GM23338 (cell line): ENCODE measurements at regions not wholly inside any gene's neighbourhood (a gene's known extent, or its start where the extent isn't known, plus 50 kb on each side); places are given as distances from the start of the nearest gene placed in this dataset.

ENCODE experiments used
- ATAC-seq: fragments of 200-7000 bp; cut with Tn5 transposase; 3 replicates; pipeline ENCODE4 v1.9.1; 2020
- DNase-seq: peaks from one replicate; pipeline ENCODE4 v3.0.0-alpha.2; 2015; ENCODE audit warnings: low spot score
- H2AFZ ChIP-seq: fragments of 200-600 bp; sonication (generic); 2 replicates; pipeline ENCODE4 v1.8.0; 2016; ENCODE audit warnings: antibody characterized with exemption, mild to moderate bottlenecking, moderate library complexity
- H3F3A ChIP-seq: fragments of 200-600 bp; sonication (generic); replicated peaks from 2 replicates; pipeline ENCODE4 v1.8.0; 2017; ENCODE audit warnings: antibody characterized with exemption, mixed run types, low read depth
- H3K27ac ChIP-seq: fragments of 200-600 bp; sonication (generic); 2 replicates; pipeline ENCODE4 v1.6.1; 2016; ENCODE audit warnings: low read depth
- H3K27me3 ChIP-seq: fragments of 200-600 bp; sonication (generic); 2 replicates; pipeline ENCODE4 v1.8.0; 2016; ENCODE audit warnings: mild to moderate bottlenecking, mixed run types, moderate library complexity; ENCODE audit not compliant: insufficient read depth
- H3K36me3 ChIP-seq: fragments of 200-600 bp; sonication (generic); 2 replicates; pipeline ENCODE4 v1.8.0; 2016; ENCODE audit warnings: mild to moderate bottlenecking; ENCODE audit not compliant: insufficient read depth
- H3K4me1 ChIP-seq: fragments of 200-600 bp; sonication (generic); 2 replicates; pipeline ENCODE4 v1.8.0; 2016; ENCODE audit warnings: mild to moderate bottlenecking, moderate library complexity; ENCODE audit not compliant: insufficient read depth
- H3K4me2 ChIP-seq: fragments of 200-600 bp; sonication (generic); 2 replicates; pipeline ENCODE4 v1.7.1; 2017; ENCODE audit warnings: mixed run types
- H3K4me3 ChIP-seq: fragments of 200-600 bp; sonication (generic); 2 replicates; pipeline ENCODE4 v1.6.1; 2016; ENCODE audit warnings: mixed run types
- H3K79me2 ChIP-seq: fragments of 200-600 bp; sonication (generic); replicated peaks from 2 replicates; pipeline ENCODE4 v1.8.0; 2017; ENCODE audit warnings: mild to moderate bottlenecking; ENCODE audit not compliant: insufficient read depth
- H3K9me2 ChIP-seq: fragments of 200-600 bp; sonication (generic); 2 replicates; pipeline ENCODE4 v1.8.0; 2017; ENCODE audit not compliant: insufficient read depth
- H4K20me1 ChIP-seq: fragments of 200-600 bp; sonication (generic); replicated peaks from 2 replicates; pipeline ENCODE4 v1.8.0; 2017; ENCODE audit warnings: mild to moderate bottlenecking; ENCODE audit not compliant: insufficient read depth
- H3K27ac Mint-ChIP-seq: 2 replicates; pipeline ENCODE4 v1.8.0; 2020; ENCODE audit warnings: inconsistent platforms, mild to moderate bottlenecking, moderate library complexity, mixed read lengths
- H3K27me3 Mint-ChIP-seq: 3 replicates; pipeline ENCODE4 v1.8.0; 2022; ENCODE audit warnings: low read depth, mild to moderate bottlenecking, moderate library complexity, mixed read lengths, inconsistent platforms; ENCODE audit not compliant: insufficient read depth, poor library complexity
- H3K36me3 Mint-ChIP-seq: 3 replicates; pipeline ENCODE4 v1.8.0; 2021; ENCODE audit warnings: low read depth, mild to moderate bottlenecking, inconsistent platforms, moderate library complexity, mixed read lengths
- H3K4me1 Mint-ChIP-seq: 3 replicates; pipeline ENCODE4 v1.8.0; 2020; ENCODE audit warnings: mild to moderate bottlenecking, inconsistent platforms, mixed read lengths
- H3K4me3 Mint-ChIP-seq: 3 replicates; pipeline ENCODE4 v1.8.0; 2021; ENCODE audit warnings: moderate library complexity, mild to moderate bottlenecking, inconsistent platforms, mixed read lengths
- H3K9me3 Mint-ChIP-seq: 3 replicates; pipeline ENCODE4 v1.8.0; 2020; ENCODE audit warnings: moderate library complexity, mild to moderate bottlenecking, inconsistent platforms, mixed read lengths
- EZH2 ChIP-seq: fragments of 200-600 bp; sonication (generic); IDR thresholded peaks from one replicate; pipeline ENCODE4 v1.8.0; 2017; ENCODE audit warnings: antibody characterized with exemption, mild to moderate bottlenecking, low read depth; ENCODE audit not compliant: unreplicated experiment
- EZH2phosphoT487 ChIP-seq: fragments of 200-600 bp; sonication (generic); IDR thresholded peaks from one replicate; pipeline ENCODE4 v1.8.1; 2018; ENCODE audit warnings: antibody characterized with exemption; ENCODE audit not compliant: unreplicated experiment
- JUNB ChIP-seq: IDR thresholded peaks from one replicate; pipeline ENCODE4 v1.6.1; 2016; ENCODE audit warnings: antibody characterized with exemption; ENCODE audit not compliant: unreplicated experiment
- POLR2AphosphoS5 ChIP-seq: IDR thresholded peaks from 2 replicates; pipeline ENCODE4 v1.6.1; 2016; ENCODE audit warnings: antibody characterized with exemption, low read depth
- TF ChIP-seq, protein P1 (sequence below): fragments of 250-450 bp; sonication (Bioruptor Pico); IDR thresholded peaks from 2 replicates; pipeline ENCODE4 v1.5.0; 2020; ENCODE audit warnings: mild to moderate bottlenecking, moderate library complexity

DNA sequence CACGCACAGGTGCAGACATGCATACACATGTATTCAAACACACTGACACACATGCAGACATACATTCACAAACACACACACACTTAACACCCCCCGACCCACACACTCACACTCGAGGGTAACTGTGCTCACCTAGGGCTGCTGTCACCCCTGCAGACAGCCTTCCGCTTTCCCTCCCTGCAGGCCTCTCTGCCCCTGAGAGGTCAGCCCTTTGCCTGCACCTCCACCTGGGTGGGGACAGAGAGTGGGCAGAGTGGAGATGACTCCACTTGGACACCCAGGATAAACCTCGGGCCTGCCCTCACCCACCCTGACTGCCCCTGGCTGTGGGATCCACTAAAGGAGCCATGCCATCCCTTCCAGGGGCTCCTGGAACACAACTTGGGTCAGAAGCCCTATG lies 264.3 kb downstream of the PTPRU start:
- H3K27ac Mint-ChIP-seq, result peak overlapping the region; percentile 64

More for the DNA sequence above, 264.3 kb downstream of the PTPRU start:
- peaks cover 45% of the 10 kb centered on the region for H3K4me1 Mint-ChIP-seq
- peaks cover 6% of the 10 kb centered on the region; the same call in 2 of the 3 replicates for H3K36me3 Mint-ChIP-seq
- H3K27me3 Mint-ChIP-seq, result peaks cover 14% of the 10 kb centered on the region
- TF ChIP-seq POLR2AphosphoS5, result no peak
- no peak for TF ChIP-seq JUNB
- no peak for TF ChIP-seq EZH2phosphoT487
- TF ChIP-seq, protein P1, sequence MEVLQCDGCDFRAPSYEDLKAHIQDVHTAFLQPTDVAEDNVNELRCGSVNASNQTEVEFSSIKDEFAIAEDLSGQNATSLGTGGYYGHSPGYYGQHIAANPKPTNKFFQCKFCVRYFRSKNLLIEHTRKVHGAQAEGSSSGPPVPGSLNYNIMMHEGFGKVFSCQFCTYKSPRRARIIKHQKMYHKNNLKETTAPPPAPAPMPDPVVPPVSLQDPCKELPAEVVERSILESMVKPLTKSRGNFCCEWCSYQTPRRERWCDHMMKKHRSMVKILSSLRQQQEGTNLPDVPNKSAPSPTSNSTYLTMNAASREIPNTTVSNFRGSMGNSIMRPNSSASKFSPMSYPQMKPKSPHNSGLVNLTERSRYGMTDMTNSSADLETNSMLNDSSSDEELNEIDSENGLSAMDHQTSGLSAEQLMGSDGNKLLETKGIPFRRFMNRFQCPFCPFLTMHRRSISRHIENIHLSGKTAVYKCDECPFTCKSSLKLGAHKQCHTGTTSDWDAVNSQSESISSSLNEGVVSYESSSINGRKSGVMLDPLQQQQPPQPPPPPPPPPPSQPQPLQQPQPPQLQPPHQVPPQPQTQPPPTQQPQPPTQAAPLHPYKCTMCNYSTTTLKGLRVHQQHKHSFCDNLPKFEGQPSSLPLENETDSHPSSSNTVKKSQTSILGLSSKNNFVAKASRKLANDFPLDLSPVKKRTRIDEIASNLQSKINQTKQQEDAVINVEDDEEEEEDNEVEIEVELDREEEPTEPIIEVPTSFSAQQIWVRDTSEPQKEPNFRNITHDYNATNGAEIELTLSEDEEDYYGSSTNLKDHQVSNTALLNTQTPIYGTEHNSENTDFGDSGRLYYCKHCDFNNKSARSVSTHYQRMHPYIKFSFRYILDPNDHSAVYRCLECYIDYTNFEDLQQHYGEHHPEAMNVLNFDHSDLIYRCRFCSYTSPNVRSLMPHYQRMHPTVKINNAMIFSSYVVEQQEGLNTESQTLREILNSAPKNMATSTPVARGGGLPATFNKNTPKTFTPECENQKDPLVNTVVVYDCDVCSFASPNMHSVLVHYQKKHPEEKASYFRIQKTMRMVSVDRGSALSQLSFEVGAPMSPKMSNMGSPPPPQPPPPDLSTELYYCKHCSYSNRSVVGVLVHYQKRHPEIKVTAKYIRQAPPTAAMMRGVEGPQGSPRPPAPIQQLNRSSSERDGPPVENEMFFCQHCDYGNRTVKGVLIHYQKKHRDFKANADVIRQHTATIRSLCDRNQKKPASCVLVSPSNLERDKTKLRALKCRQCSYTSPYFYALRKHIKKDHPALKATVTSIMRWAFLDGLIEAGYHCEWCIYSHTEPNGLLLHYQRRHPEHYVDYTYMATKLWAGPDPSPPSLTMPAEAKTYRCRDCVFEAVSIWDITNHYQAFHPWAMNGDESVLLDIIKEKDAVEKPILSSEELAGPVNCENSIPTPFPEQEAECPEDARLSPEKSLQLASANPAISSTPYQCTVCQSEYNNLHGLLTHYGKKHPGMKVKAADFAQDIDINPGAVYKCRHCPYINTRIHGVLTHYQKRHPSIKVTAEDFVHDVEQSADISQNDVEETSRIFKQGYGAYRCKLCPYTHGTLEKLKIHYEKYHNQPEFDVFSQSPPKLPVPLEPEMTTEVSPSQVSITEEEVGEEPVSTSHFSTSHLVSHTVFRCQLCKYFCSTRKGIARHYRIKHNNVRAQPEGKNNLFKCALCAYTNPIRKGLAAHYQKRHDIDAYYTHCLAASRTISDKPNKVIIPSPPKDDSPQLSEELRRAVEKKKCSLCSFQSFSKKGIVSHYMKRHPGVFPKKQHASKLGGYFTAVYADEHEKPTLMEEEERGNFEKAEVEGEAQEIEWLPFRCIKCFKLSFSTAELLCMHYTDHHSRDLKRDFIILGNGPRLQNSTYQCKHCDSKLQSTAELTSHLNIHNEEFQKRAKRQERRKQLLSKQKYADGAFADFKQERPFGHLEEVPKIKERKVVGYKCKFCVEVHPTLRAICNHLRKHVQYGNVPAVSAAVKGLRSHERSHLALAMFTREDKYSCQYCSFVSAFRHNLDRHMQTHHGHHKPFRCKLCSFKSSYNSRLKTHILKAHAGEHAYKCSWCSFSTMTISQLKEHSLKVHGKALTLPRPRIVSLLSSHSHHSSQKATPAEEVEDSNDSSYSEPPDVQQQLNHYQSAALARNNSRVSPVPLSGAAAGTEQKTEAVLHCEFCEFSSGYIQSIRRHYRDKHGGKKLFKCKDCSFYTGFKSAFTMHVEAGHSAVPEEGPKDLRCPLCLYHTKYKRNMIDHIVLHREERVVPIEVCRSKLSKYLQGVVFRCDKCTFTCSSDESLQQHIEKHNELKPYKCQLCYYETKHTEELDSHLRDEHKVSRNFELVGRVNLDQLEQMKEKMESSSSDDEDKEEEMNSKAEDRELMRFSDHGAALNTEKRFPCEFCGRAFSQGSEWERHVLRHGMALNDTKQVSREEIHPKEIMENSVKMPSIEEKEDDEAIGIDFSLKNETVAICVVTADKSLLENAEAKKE (CRISPR knock-in tag), result no peak
- no peak for TF ChIP-seq EZH2
- peaks cover 3% of the 10 kb centered on the region; the same call in 1 of the 2 replicates for H3K9me2 ChIP-seq
- no peaks in the 10 kb centered on the region for H4K20me1 ChIP-seq
- H3K4me2 ChIP-seq, result peak overlapping the region; percentile 0
- no peak overlapping the region for H2AFZ ChIP-seq
- ATAC-seq (no peak), DNase-seq (no peak)
- H3K9me3 Mint-ChIP-seq, result peaks cover 27% of the 10 kb centered on the region
- H3K79me2 ChIP-seq, result no peaks in the 10 kb centered on the region
- no peak overlapping the region for H3K4me3 ChIP-seq
- peaks cover 29% of the 10 kb centered on the region for H3K4me1 ChIP-seq
- H3K27me3 ChIP-seq, result no peaks in the 10 kb centered on the region
- H3K27ac ChIP-seq, result peak overlapping the region; percentile 18
- no peak overlapping the region for H3K4me3 Mint-ChIP-seq
- H3F3A ChIP-seq, result no peaks in the 10 kb centered on the region
- no peaks in the 10 kb centered on the region for H3K36me3 ChIP-seq
